ENCODE measurements at regions not wholly inside any gene's neighbourhood (a gene's known extent, or its start where the extent isn't known, plus 50 kb on each side); places are given as distances from the start of the nearest gene placed in this dataset.
A peak's percentile ranks its signal among the peaks of the same experiment; 100 is the strongest.
"Not testable (repeated sequence)": the region's sequence is repeated elsewhere in the genome, so short reads cannot be mapped to it uniquely, and the experiment has no call there.

DNA sequence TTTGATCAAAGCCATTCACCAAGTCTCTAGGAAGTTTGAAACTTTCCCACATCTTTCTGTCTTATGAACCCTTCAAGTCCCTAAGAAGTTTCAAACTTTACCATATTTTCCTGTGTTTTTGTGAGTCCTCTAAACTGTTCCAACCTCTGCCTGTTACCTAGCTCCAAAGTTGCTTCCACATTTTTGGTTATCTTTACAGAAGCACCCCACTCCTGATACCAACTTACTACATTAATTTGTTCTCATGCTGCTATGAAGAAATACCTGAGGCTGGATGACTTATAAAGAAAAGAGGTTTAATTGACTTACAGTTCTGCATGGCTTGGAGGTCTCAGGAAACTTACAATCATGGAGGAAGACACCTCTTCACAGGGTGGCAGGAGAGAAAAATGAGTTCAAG is 961.6 kb downstream of the LTN1 start:
- H3K4me3 Mint-ChIP-seq; H3K4me1 ChIP-seq (ENCODE audit: control insufficient read depth in 2 of 2, insufficient read depth in 2 of 2, low read length in 2 of 2); H3K27ac ChIP-seq (ENCODE audit: low read depth, low read length); H3K4me1 Mint-ChIP-seq; H3K27me3 Mint-ChIP-seq; H3K4me3 ChIP-seq (ENCODE audit: low read length); intact Hi-C loops (cut with micrococcal nuclease); CTCF ChIA-PET; H3K27ac Mint-ChIP-seq; ATAC-seq; H3K9me3 ChIP-seq (ENCODE audit: control insufficient read depth in 2 of 3, low read length in 3 of 3); DNase-seq; POLR2A ChIA-PET; H3K36me3 Mint-ChIP-seq; H3K27me3 ChIP-seq (ENCODE audit: control insufficient read depth in 2 of 2, insufficient read depth in 2 of 2, low read length in 2 of 2); H3K36me3 ChIP-seq (ENCODE audit: control insufficient read depth in 2 of 3, insufficient read depth in 3 of 3, low read length in 3 of 3): not testable (repeated sequence)
- peaks cover 6 to 24% (median 11%) of the 10 kb centered on the region in 11 donors for H3K9me3 Mint-ChIP-seq

DNA sequence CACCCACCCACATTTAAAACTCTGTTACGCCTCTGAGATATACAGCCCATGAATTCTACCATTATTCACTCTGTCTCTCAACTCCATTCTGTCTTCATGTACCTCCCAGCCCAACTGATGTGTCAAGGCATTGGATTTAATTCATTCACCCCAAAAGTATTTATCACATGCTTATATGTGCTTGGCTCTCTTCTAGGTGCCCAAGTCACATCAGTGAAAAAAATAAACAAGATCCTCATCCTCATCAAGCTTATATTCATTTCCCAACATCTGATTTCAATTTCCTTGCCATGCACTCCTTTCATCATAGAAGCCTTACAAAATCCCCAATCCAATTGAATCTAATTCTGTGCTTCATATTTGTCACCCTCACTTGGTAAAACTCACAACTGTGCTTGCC is 967.6 kb downstream of the LTN1 start:
- POLR2A ChIA-PET: no interaction called here
- no peak for DNase-seq
- no peak overlapping the region for H3K27ac ChIP-seq (ENCODE audit: low read depth, low read length)
- H3K27me3 ChIP-seq (ENCODE audit: control insufficient read depth in 2 of 2, insufficient read depth in 2 of 2, low read length in 2 of 2): no peaks in the 10 kb centered on the region
- H3K4me1 ChIP-seq (ENCODE audit: control insufficient read depth in 2 of 2, insufficient read depth in 2 of 2, low read length in 2 of 2): no peaks in the 10 kb centered on the region
- H3K4me3 ChIP-seq (ENCODE audit: low read length): no peak overlapping the region
- Mint-ChIP-seq H3K9me3 (peaks cover 0 to 6% (median 2%) of the 10 kb centered on the region in 11 donors), H3K27ac (no peak overlapping the region), H3K4me1 (no peaks in the 10 kb centered on the region), H3K4me3 (no peak overlapping the region), H3K36me3 (no peaks in the 10 kb centered on the region), H3K27me3 (peaks cover 0 to 4% (median 0%) of the 10 kb centered on the region in 5 donors)
- no peaks in the 10 kb centered on the region for H3K9me3 ChIP-seq (ENCODE audit: control insufficient read depth in 2 of 3, low read length in 3 of 3)
- H3K36me3 ChIP-seq (ENCODE audit: control insufficient read depth in 2 of 3, insufficient read depth in 3 of 3, low read length in 3 of 3): no peaks in the 10 kb centered on the region
- intact Hi-C loops (cut with micrococcal nuclease): no loop called here
- no peak for ATAC-seq
- CTCF ChIA-PET: no interaction called here

DNA sequence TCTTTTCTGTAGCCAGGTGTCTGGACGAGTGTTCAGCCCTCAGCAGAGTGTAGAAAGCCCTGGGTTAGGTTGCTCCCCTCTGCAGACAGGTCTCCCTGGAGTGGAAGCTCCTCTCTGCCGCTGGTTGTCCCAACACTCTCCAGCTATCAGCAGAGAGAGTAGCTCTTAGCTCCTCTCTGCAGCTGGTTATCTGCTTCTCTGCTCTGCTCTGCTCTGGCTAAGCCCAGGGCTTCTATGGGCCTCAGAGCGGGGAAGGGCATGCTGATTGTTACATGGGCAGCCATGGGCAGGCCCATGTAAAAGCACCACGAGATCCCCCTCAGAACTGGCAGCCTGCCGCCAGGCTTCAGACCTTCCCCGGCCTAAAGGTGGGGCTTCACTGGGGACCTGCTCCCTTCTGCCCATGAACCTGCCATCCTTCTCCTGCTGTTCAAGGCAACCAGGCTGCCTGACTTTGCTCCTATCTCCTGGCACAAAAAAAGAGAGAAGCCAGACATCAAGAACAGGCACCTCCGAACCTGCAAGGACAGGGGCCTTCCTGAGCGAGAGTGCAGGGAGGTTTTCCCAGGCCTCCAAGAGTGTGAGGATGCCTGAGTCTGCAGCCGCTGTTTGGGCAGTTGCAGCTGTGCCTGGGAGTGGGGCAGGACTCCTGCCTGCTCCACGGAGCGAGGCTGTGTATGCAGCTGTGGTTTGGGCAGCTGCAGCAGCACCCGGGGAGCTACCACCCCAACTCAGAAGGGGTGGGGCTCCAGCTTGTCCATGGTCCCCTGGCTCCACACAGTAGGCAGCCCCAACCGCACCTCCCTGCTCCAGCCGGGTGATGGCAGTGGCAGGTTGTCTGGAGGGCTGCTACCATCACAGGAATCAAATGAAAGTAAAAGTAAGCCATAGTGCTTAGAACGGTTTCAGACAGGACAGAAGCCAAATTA is 973.7 kb downstream of the LTN1 start:
- ChIA-PET CTCF (no interaction called here), POLR2A (no interaction called here)
- no peaks in the 10 kb centered on the region for H3K36me3 ChIP-seq (ENCODE audit: control insufficient read depth in 2 of 3, insufficient read depth in 3 of 3, low read length in 3 of 3)
- no peaks in the 10 kb centered on the region for H3K4me1 ChIP-seq (ENCODE audit: control insufficient read depth in 2 of 2, insufficient read depth in 2 of 2, low read length in 2 of 2)
- H3K4me3 Mint-ChIP-seq: no peak overlapping the region
- H3K9me3 ChIP-seq (ENCODE audit: control insufficient read depth in 2 of 3, low read length in 3 of 3): no peaks in the 10 kb centered on the region
- H3K9me3 Mint-ChIP-seq: peaks cover 0 to 2% (median 0%) of the 10 kb centered on the region in 11 donors
- H3K27me3 Mint-ChIP-seq: peaks cover 0 to 5% (median 0%) of the 10 kb centered on the region in 5 donors
- H3K4me1 Mint-ChIP-seq: no peaks in the 10 kb centered on the region
- no peak overlapping the region for H3K27ac ChIP-seq (ENCODE audit: low read depth, low read length)
- H3K27me3 ChIP-seq (ENCODE audit: control insufficient read depth in 2 of 2, insufficient read depth in 2 of 2, low read length in 2 of 2): no peaks in the 10 kb centered on the region
- DNase-seq (no peak), ATAC-seq (peak; percentile 79)
- intact Hi-C loops (cut with micrococcal nuclease): no loop called here
- H3K27ac Mint-ChIP-seq: no peak overlapping the region
- no peak overlapping the region for H3K4me3 ChIP-seq (ENCODE audit: low read length)
- H3K36me3 Mint-ChIP-seq: no peaks in the 10 kb centered on the region

GRCh38 chr21:28018213-28018612 is 974.5 kb downstream of the LTN1 start:
- no peaks in the 10 kb centered on the region for H3K36me3 ChIP-seq (ENCODE audit: control insufficient read depth in 2 of 3, insufficient read depth in 3 of 3, low read length in 3 of 3)
- Mint-ChIP-seq H3K27me3 (peaks cover 0 to 5% (median 0%) of the 10 kb centered on the region in 5 donors), H3K9me3 (peaks cover 0 to 2% (median 0%) of the 10 kb centered on the region in 11 donors), H3K4me1 (no peaks in the 10 kb centered on the region), H3K4me3 (no peak overlapping the region), H3K27ac (no peak overlapping the region), H3K36me3 (no peaks in the 10 kb centered on the region)
- no peaks in the 10 kb centered on the region for H3K4me1 ChIP-seq (ENCODE audit: control insufficient read depth in 2 of 2, insufficient read depth in 2 of 2, low read length in 2 of 2)
- no peak overlapping the region for H3K27ac ChIP-seq (ENCODE audit: low read depth, low read length)
- ChIA-PET POLR2A (no interaction called here), CTCF (no interaction called here)
- no peaks in the 10 kb centered on the region for H3K9me3 ChIP-seq (ENCODE audit: control insufficient read depth in 2 of 3, low read length in 3 of 3)
- no peak for ATAC-seq
- no peak for DNase-seq
- intact Hi-C loops (cut with micrococcal nuclease): no loop called here
- H3K27me3 ChIP-seq (ENCODE audit: control insufficient read depth in 2 of 2, insufficient read depth in 2 of 2, low read length in 2 of 2): no peaks in the 10 kb centered on the region
- H3K4me3 ChIP-seq (ENCODE audit: low read length): no peak overlapping the region

GRCh38 chr21:28016571-28016970 is 976.1 kb downstream of the LTN1 start:
- Histone ChIP-seq H3K27ac (ENCODE audit: low read depth, low read length) (no peak overlapping the region), H3K36me3 (ENCODE audit: control insufficient read depth in 2 of 3, insufficient read depth in 3 of 3, low read length in 3 of 3) (no peaks in the 10 kb centered on the region), H3K9me3 (ENCODE audit: control insufficient read depth in 2 of 3, low read length in 3 of 3) (no peaks in the 10 kb centered on the region), H3K27me3 (ENCODE audit: control insufficient read depth in 2 of 2, insufficient read depth in 2 of 2, low read length in 2 of 2) (no peaks in the 10 kb centered on the region), H3K4me3 (ENCODE audit: low read length) (no peak overlapping the region), H3K4me1 (ENCODE audit: control insufficient read depth in 2 of 2, insufficient read depth in 2 of 2, low read length in 2 of 2) (no peaks in the 10 kb centered on the region)
- ChIA-PET CTCF (no interaction called here), POLR2A (no interaction called here)
- H3K36me3 Mint-ChIP-seq: no peaks in the 10 kb centered on the region
- H3K27ac Mint-ChIP-seq: no peak overlapping the region
- H3K4me1 Mint-ChIP-seq: no peaks in the 10 kb centered on the region
- DNase-seq (no peak), ATAC-seq (no peak)
- H3K9me3 Mint-ChIP-seq: peaks cover 0 to 2% (median 0%) of the 10 kb centered on the region in 11 donors
- intact Hi-C loops (cut with micrococcal nuclease): no loop called here
- no peak overlapping the region for H3K4me3 Mint-ChIP-seq
- peaks cover 0 to 5% (median 0%) of the 10 kb centered on the region in 5 donors for H3K27me3 Mint-ChIP-seq

DNA sequence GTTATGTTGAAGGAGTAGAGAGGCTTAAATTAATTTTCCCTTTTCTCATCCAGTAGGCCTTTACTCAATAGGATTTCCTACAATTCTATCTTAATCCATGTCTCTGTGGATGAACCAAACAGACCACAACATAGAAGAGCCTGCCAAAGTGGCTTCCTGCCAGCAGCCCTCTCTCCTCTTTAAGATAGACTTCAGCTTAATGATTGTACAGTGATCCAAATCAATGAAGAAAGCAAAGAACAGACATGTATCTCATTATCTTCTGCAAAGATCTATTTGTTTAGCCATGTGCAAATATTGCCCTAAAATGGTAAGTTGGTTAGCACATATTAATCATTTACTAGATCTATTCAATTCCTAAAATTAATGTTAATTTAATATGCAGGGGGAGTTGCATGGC is 979.6 kb downstream of the LTN1 start:
- ATAC-seq; H3K27me3 ChIP-seq (ENCODE audit: control insufficient read depth in 2 of 2, insufficient read depth in 2 of 2, low read length in 2 of 2); H3K9me3 ChIP-seq (ENCODE audit: control insufficient read depth in 2 of 3, low read length in 3 of 3); H3K4me3 ChIP-seq (ENCODE audit: low read length); DNase-seq; intact Hi-C loops (cut with micrococcal nuclease); H3K27ac Mint-ChIP-seq; POLR2A ChIA-PET; H3K4me1 Mint-ChIP-seq; H3K4me3 Mint-ChIP-seq; H3K36me3 Mint-ChIP-seq; H3K27me3 Mint-ChIP-seq; H3K27ac ChIP-seq (ENCODE audit: low read depth, low read length); H3K9me3 Mint-ChIP-seq; CTCF ChIA-PET; H3K36me3 ChIP-seq (ENCODE audit: control insufficient read depth in 2 of 3, insufficient read depth in 3 of 3, low read length in 3 of 3); H3K4me1 ChIP-seq (ENCODE audit: control insufficient read depth in 2 of 2, insufficient read depth in 2 of 2, low read length in 2 of 2): not testable (repeated sequence)

DNA sequence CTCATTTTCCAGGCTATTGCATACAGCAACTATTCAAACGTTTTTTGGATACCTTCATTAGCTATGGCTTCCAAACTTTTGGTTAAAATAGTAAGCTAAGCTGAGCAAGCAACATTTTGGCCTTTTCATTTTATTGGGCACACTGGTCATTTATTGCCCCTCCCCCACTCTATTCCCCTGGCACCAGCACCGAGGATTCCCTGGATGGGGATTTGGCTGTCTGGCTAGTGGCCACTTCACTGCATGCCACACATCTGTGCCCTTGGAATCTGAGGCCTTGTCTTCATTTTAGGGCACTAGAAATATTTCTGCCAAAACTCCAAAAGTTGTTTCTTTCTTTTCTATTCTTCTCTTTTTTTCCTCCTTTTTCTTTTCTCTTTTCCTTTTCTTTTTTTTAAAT is 980.7 kb downstream of the LTN1 start:
- DNase-seq; H3K36me3 Mint-ChIP-seq; intact Hi-C loops (cut with micrococcal nuclease); ATAC-seq; H3K27me3 ChIP-seq (ENCODE audit: control insufficient read depth in 2 of 2, insufficient read depth in 2 of 2, low read length in 2 of 2); H3K4me1 ChIP-seq (ENCODE audit: control insufficient read depth in 2 of 2, insufficient read depth in 2 of 2, low read length in 2 of 2); CTCF ChIA-PET; H3K36me3 ChIP-seq (ENCODE audit: control insufficient read depth in 2 of 3, insufficient read depth in 3 of 3, low read length in 3 of 3); H3K27ac ChIP-seq (ENCODE audit: low read depth, low read length); H3K27ac Mint-ChIP-seq; H3K9me3 Mint-ChIP-seq; H3K27me3 Mint-ChIP-seq; H3K4me3 Mint-ChIP-seq; H3K9me3 ChIP-seq (ENCODE audit: control insufficient read depth in 2 of 3, low read length in 3 of 3); H3K4me1 Mint-ChIP-seq; H3K4me3 ChIP-seq (ENCODE audit: low read length); POLR2A ChIA-PET: not testable (repeated sequence)
